ENCODE measurements at regions not wholly inside any gene's neighbourhood (a gene's known extent, or its start where the extent isn't known, plus 50 kb on each side); places are given as distances from the start of the nearest gene placed in this dataset.

DNA sequence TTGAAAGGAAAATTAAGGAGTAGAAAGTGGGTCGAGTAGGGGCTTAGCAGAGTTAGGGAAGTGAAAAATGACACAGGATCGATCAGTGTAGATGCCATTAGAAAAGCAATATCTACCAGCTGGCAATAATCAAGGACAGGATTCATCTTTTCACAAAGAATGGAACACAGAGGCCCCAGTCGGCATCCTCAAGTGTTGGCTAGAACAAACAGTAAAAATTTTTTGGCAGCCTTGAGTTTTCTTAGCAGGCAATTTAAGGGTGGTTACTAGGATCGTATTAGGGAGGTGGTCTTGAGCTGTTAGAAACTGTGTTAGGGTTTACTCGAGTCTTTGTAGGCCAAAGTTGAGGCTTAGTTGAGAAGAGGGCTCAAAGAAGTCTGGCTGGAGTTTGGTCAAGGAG lies 658.8 kb upstream of the SGO1 start:
- TF ChIP-seq, protein P1, sequence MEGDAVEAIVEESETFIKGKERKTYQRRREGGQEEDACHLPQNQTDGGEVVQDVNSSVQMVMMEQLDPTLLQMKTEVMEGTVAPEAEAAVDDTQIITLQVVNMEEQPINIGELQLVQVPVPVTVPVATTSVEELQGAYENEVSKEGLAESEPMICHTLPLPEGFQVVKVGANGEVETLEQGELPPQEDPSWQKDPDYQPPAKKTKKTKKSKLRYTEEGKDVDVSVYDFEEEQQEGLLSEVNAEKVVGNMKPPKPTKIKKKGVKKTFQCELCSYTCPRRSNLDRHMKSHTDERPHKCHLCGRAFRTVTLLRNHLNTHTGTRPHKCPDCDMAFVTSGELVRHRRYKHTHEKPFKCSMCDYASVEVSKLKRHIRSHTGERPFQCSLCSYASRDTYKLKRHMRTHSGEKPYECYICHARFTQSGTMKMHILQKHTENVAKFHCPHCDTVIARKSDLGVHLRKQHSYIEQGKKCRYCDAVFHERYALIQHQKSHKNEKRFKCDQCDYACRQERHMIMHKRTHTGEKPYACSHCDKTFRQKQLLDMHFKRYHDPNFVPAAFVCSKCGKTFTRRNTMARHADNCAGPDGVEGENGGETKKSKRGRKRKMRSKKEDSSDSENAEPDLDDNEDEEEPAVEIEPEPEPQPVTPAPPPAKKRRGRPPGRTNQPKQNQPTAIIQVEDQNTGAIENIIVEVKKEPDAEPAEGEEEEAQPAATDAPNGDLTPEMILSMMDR (IDR thresholded peaks at IDR 0.05; ENCODE audit: insufficient read depth, low read length, poor library complexity, severe bottlenecking): no peak
- Histone ChIP-seq H3K27me3 (replicated peaks; ENCODE audit: control insufficient read depth, insufficient read depth, low read length) (no peaks in the 10 kb centered on the region), H3K36me3 (ENCODE audit: control insufficient read depth, insufficient read depth, low read length) (no peaks in the 10 kb centered on the region), H3K4me3 (replicated peaks; ENCODE audit: low read depth, low read length) (no peak overlapping the region)
- no peak for DNase-seq (ENCODE audit: extremely low read depth, insufficient read length)

DNA sequence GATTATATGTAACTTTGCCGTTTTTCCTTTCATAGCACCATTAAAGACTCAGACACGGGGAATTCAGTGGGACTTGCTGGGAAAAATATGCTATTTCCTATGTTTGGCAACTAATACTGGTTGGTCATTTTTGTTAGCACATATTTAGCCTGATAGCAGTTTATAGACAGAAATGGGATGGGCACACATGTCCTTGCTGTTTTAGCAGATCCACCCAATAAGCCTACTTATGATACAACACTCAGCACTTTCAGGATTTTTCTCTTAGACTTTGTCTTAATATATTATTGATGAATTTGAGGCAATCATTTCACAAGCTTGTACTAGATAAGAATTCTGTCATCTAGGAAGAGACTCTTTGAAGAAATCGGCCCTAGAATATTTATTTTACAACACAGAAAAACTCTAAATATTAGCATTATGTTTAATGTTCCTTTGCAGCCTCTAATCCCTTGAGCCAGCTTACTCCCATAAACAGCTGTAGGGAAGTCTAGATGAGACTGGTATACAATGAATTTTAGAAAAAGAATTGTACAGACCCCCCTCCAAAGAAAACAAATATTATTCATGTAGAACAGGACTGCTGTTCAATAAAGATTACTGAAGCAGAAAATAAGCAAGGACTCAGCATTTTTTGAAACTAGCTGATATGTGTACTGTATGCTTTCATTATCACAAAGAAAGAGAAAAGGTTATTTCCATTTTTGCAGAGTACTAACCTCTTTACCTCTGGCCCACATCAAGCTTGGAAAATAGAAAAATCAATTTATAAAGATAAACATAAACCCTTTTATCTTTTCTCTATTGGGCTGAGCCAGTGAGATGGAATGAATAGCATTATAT lies 656.8 kb upstream of the SGO1 start:
- TF ChIP-seq, protein P1 (IDR thresholded peaks at IDR 0.05; ENCODE audit: insufficient read depth, low read length, poor library complexity, severe bottlenecking): no peak
- Histone ChIP-seq H3K27me3 (replicated peaks; ENCODE audit: control insufficient read depth, insufficient read depth, low read length) (no peaks in the 10 kb centered on the region), H3K4me3 (replicated peaks; ENCODE audit: low read depth, low read length) (no peak overlapping the region), H3K36me3 (ENCODE audit: control insufficient read depth, insufficient read depth, low read length) (no peaks in the 10 kb centered on the region)
- no peak for DNase-seq (ENCODE audit: extremely low read depth, insufficient read length)

DNA sequence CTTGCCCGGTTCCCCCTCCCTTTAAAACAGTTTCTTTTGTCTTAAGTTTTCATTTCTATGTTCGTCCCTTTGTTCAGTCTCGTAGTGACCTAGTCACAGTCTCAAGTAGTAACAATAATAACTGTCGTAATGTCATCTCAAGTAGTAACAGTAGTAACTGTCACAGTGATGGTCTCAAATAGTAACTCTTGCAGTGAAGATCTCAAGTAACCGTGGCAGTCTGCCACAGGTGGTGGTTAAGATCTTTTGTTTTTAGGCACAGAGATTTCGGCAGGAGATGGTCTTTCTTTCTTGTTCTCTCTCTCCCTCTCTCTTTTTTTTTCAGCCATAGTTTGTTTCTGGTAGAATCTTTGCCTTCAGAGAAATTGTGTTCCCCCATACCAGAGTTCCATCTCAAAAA lies 656.0 kb upstream of the SGO1 start:
- DNase-seq (ENCODE audit: extremely low read depth, insufficient read length): no peak
- no peak overlapping the region for H3K4me3 ChIP-seq (replicated peaks; ENCODE audit: low read depth, low read length)
- TF ChIP-seq, protein P1 (IDR thresholded peaks at IDR 0.05; ENCODE audit: insufficient read depth, low read length, poor library complexity, severe bottlenecking): no peak
- no peaks in the 10 kb centered on the region for H3K27me3 ChIP-seq (replicated peaks; ENCODE audit: control insufficient read depth, insufficient read depth, low read length)
- H3K36me3 ChIP-seq (ENCODE audit: control insufficient read depth, insufficient read depth, low read length): no peaks in the 10 kb centered on the region

DNA sequence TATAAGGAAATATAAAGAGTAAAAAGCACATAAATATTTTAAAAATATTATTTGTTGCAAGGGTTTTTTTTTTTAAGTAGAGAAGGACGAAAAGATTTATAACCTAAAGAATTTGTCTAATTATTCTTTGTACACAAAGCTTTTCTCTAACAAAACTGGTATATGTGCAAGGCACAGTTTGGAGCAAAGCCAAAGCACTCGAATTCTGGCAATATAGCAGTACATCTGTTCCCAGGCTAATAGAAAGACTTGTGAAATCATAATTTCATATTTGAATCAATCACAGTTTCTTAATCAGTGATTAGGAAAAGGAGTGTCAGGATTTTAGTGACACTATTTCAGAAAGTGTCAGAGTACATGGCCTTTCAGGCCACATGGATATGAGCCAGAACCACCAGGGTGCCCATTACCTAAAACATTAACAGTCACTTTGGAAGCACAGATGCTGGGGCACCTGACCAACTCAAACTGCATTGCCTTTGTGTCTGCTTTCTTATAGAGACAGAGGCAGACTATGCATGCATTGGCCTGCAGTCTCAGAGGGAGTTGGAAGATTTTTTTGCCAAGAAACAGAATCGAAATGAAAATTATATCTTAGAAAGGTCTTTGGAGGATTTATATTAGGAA lies 651.8 kb upstream of the SGO1 start:
- TF ChIP-seq, protein P1 (IDR thresholded peaks at IDR 0.05; ENCODE audit: insufficient read depth, low read length, poor library complexity, severe bottlenecking): no peak
- Histone ChIP-seq H3K27me3 (replicated peaks; ENCODE audit: control insufficient read depth, insufficient read depth, low read length) (no peaks in the 10 kb centered on the region), H3K4me3 (replicated peaks; ENCODE audit: low read depth, low read length) (no peak overlapping the region), H3K36me3 (ENCODE audit: control insufficient read depth, insufficient read depth, low read length) (no peaks in the 10 kb centered on the region)
- DNase-seq (ENCODE audit: extremely low read depth, insufficient read length): no peak

DNA sequence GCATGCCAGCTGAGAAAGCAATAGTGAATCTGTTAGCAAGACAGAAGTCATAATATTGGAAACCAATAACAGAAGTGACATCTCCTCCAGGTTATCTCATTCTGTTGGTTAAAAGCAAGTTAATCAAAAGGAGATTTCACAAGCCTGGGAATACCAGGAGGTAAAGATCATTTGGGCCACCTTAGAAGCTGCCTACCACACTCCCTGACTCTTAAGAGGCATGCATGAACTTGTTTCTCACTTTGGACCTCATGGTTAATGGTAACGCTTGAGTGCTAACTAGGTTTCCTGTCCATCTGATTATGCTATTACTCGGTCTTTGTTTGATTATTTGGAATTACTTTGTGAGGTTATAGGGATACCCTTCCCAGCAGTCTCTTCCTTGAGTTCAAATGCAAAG lies 650.8 kb upstream of the SGO1 start:
- no peak for DNase-seq (ENCODE audit: extremely low read depth, insufficient read length)
- Histone ChIP-seq H3K4me3 (replicated peaks; ENCODE audit: low read depth, low read length) (no peak overlapping the region), H3K36me3 (ENCODE audit: control insufficient read depth, insufficient read depth, low read length) (no peaks in the 10 kb centered on the region), H3K27me3 (replicated peaks; ENCODE audit: control insufficient read depth, insufficient read depth, low read length) (no peaks in the 10 kb centered on the region)
- TF ChIP-seq, protein P1 (IDR thresholded peaks at IDR 0.05; ENCODE audit: insufficient read depth, low read length, poor library complexity, severe bottlenecking): no peak

Data from GM06990 (cell line).